SU-DHL-6 (cell line): ENCODE measurements at regions not wholly inside any gene's neighbourhood (a gene's known extent, or its start where the extent isn't known, plus 50 kb on each side); places are given as distances from the start of the nearest gene placed in this dataset.

Experiments
- H2AFZ ChIP-seq: fragments of 200-600 bp; sonication (generic); 2 replicates; pipeline ENCODE4 v1.6.1; 2014; ENCODE audit warnings: low read depth, mild to moderate bottlenecking, moderate library complexity, mixed read lengths, antibody characterized with exemption, low read length; ENCODE audit not compliant: severe bottlenecking
- H3F3A ChIP-seq: fragments of 200-600 bp; shearing (Covaris generic); 2 replicates; pipeline ENCODE4 v1.6.0; 2016; ENCODE audit warnings: antibody characterized with exemption, mild to moderate bottlenecking; ENCODE audit not compliant: insufficient read depth
- H3K27ac ChIP-seq: fragments of 200-600 bp; sonication (generic); 2 replicates; pipeline ENCODE4 v1.5.1; 2016; ENCODE audit warnings: low read depth, mild to moderate bottlenecking, low read length, moderate library complexity, mixed read lengths
- H3K27me3 ChIP-seq: fragments of 200-600 bp; sonication (generic), shearing (Covaris generic); 2 replicates; pipeline ENCODE4 v1.6.0; 2014; ENCODE audit warnings: mild to moderate bottlenecking, low read length
- H3K36me3 ChIP-seq: fragments of 200-600 bp; sonication (generic); 2 replicates; pipeline ENCODE4 v1.6.1; 2014; ENCODE audit warnings: mild to moderate bottlenecking, low read length, mixed read lengths
- H3K4me2 ChIP-seq: fragments of 300-600, 200-600 bp; shearing (Covaris generic), sonication (generic); 2 replicates; pipeline ENCODE4 v1.6.0; 2014; ENCODE audit warnings: low read length, low read depth, mild to moderate bottlenecking; ENCODE audit not compliant: poor library complexity, severe bottlenecking
- H3K4me3 ChIP-seq: fragments of 200-600 bp; sonication (generic); 2 replicates; pipeline ENCODE4 v1.5.1; 2014; ENCODE audit warnings: antibody characterized with exemption, low read length, mild to moderate bottlenecking, mixed read lengths; ENCODE audit not compliant: insufficient read depth, poor library complexity, severe bottlenecking
- H3K79me2 ChIP-seq: fragments of 200-600 bp; sonication (generic); 2 replicates; pipeline ENCODE4 v1.6.1; 2014; ENCODE audit warnings: mild to moderate bottlenecking, low read length, moderate library complexity; ENCODE audit not compliant: insufficient read depth
- H3K9ac ChIP-seq: fragments of 200-600 bp; sonication (generic); 2 replicates; pipeline ENCODE4 v1.7.0; 2014; ENCODE audit warnings: mild to moderate bottlenecking, low read length
- H3K9me2 ChIP-seq: fragments of 200-600 bp; sonication (generic); replicated peaks from 2 replicates; pipeline ENCODE4 v1.6.1; 2014; ENCODE audit warnings: low read length; ENCODE audit not compliant: insufficient read depth
- H3K9me3 ChIP-seq: fragments of 200-600 bp; sonication (generic); 2 replicates; pipeline ENCODE4 v1.6.1; 2014; ENCODE audit warnings: low read length, mixed read lengths; ENCODE audit not compliant: insufficient read depth
- H4K20me1 ChIP-seq: fragments of 200-600 bp; sonication (generic); 2 replicates; pipeline ENCODE4 v1.6.1; 2014; ENCODE audit warnings: low read depth, mild to moderate bottlenecking, antibody characterized with exemption, low read length, moderate library complexity, mixed read lengths
- EZH2phosphoT487 ChIP-seq: fragments of 200-600 bp; sonication (generic), shearing (Covaris generic); conservative IDR thresholded peaks from 2 replicates; pipeline ENCODE4 v1.6.1; 2018; ENCODE audit warnings: mild to moderate bottlenecking, antibody characterized with exemption, low read length, moderate library complexity, mixed read lengths
- TF ChIP-seq, protein P1 (sequence below): fragments of 200-600 bp; sonication (generic); IDR thresholded peaks from one replicate; pipeline ENCODE4 v1.5.1; 2017; ENCODE audit warnings: antibody characterized with exemption, mild to moderate bottlenecking, low read length, moderate library complexity; ENCODE audit not compliant: insufficient read depth, poor library complexity, severe bottlenecking

DNA sequence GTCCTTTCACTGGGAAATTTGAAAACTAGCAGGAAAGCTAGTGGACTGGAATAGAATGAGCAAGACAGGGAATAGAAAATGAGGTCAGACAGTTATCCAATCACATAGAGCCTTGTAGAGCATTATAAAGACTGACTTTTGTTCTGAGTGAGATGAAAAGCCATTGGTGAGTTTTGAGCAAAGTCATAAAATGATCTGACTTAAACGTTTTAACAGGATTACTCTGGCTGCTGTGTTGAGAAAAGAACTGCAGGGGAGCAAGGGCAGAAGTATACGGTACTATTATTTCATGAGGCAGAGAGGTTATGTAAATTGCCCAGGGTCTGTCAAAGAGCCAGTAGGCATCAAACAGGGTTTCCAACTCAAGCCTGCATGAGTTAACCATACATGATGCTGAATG, 393.4 kb downstream of the TFEC start:
- Histone ChIP-seq H3K4me3 (no peak overlapping the region), H3K27me3 (no peaks in the 10 kb centered on the region), H4K20me1 (no peaks in the 10 kb centered on the region), H3K9ac (no peak overlapping the region), H3K36me3 (no peaks in the 10 kb centered on the region), H3K4me2 (no peak overlapping the region), H2AFZ (no peak overlapping the region), H3K9me2 (no peaks in the 10 kb centered on the region), H3K27ac (no peak overlapping the region), H3K9me3 (no peaks in the 10 kb centered on the region), H3K79me2 (no peaks in the 10 kb centered on the region), H3F3A (no peaks in the 10 kb centered on the region)
- TF ChIP-seq EZH2phosphoT487: no peak
- TF ChIP-seq, protein P1, sequence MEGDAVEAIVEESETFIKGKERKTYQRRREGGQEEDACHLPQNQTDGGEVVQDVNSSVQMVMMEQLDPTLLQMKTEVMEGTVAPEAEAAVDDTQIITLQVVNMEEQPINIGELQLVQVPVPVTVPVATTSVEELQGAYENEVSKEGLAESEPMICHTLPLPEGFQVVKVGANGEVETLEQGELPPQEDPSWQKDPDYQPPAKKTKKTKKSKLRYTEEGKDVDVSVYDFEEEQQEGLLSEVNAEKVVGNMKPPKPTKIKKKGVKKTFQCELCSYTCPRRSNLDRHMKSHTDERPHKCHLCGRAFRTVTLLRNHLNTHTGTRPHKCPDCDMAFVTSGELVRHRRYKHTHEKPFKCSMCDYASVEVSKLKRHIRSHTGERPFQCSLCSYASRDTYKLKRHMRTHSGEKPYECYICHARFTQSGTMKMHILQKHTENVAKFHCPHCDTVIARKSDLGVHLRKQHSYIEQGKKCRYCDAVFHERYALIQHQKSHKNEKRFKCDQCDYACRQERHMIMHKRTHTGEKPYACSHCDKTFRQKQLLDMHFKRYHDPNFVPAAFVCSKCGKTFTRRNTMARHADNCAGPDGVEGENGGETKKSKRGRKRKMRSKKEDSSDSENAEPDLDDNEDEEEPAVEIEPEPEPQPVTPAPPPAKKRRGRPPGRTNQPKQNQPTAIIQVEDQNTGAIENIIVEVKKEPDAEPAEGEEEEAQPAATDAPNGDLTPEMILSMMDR: no peak

DNA sequence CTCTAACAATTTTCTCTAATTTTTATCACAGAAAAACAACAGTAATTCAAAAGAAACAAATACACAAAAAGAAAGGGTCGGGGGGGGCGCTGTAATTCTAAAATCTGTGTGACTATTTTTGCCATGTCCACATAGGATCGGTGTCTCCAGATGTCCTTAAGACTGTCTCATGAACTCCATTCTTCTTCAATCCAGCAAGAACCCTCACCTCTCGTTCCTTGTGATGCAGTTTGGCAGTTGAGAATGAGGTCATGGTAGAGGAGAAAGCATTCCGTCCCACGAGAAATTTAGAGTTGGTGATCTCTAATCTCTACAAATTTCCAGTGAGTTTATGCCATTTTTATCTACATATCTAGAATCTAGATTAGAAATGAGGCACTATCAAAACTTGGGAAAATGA, 394.7 kb downstream of the TFEC start:
- no peak overlapping the region for H3K9ac ChIP-seq
- H3K4me2 ChIP-seq: no peak overlapping the region
- H4K20me1 ChIP-seq: no peaks in the 10 kb centered on the region
- H3K9me3 ChIP-seq: no peaks in the 10 kb centered on the region
- H3K4me3 ChIP-seq: no peak overlapping the region
- no peaks in the 10 kb centered on the region for H3K27me3 ChIP-seq
- no peaks in the 10 kb centered on the region for H3K9me2 ChIP-seq
- no peak overlapping the region for H2AFZ ChIP-seq
- TF ChIP-seq EZH2phosphoT487: no peak
- TF ChIP-seq, protein P1: no peak
- H3K79me2 ChIP-seq: no peaks in the 10 kb centered on the region
- no peaks in the 10 kb centered on the region for H3K36me3 ChIP-seq
- no peak overlapping the region for H3K27ac ChIP-seq
- H3F3A ChIP-seq: no peaks in the 10 kb centered on the region

DNA sequence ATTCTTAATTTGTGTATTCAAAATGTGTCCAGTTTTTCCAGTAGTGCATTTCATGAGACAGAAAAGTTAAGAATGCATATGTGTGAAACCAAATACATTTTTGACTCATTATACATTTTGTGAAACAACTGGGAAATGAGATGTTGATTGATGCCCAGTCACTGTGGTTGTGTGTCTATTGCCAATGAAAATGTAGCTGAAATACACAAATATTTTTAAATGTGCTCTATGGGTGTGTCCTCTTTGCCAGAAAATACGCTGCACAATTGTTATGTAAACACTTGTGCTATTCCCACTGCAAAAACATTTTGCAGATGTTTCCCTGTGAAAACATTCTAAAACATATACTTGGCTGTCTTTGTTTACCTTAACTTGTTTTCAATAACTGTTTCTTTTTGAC, 395.2 kb downstream of the TFEC start:
- Histone ChIP-seq H3K27me3 (no peaks in the 10 kb centered on the region), H4K20me1 (no peaks in the 10 kb centered on the region), H3K4me2 (no peak overlapping the region), H3K4me3 (no peak overlapping the region), H3K79me2 (no peaks in the 10 kb centered on the region), H3K9ac (no peak overlapping the region), H3K9me2 (no peaks in the 10 kb centered on the region), H3F3A (no peaks in the 10 kb centered on the region), H3K9me3 (no peaks in the 10 kb centered on the region), H3K27ac (no peak overlapping the region), H3K36me3 (no peaks in the 10 kb centered on the region), H2AFZ (no peak overlapping the region)
- TF ChIP-seq EZH2phosphoT487: no peak
- TF ChIP-seq, protein P1: no peak
